Osteoblast (primary cell): ENCODE measurements at regions not wholly inside any gene's neighbourhood (a gene's known extent, or its start where the extent isn't known, plus 50 kb on each side); places are given as distances from the start of the nearest gene placed in this dataset.

ENCODE experiments used
- DNase-seq: peaks from one replicate; pipeline ENCODE4 v3.0.0; 2011; ENCODE audit warnings: low spot score, mixed read lengths; ENCODE audit not compliant: insufficient read length; ENCODE audit errors: missing footprints
- H2AFZ ChIP-seq: 2 replicates; pipeline ENCODE4 v1.6.0; 2011; ENCODE audit warnings: mild to moderate bottlenecking, low read length
- H3K27ac ChIP-seq: 2 replicates; pipeline ENCODE4 v1.5.1; 2011; ENCODE audit warnings: mild to moderate bottlenecking, low read depth, low read length, moderate library complexity
- H3K27me3 ChIP-seq: 2 replicates; pipeline ENCODE4 v1.6.0; 2012; ENCODE audit warnings: mild to moderate bottlenecking, control low read depth, inconsistent platforms, low read length, moderate library complexity; ENCODE audit not compliant: insufficient read depth
- H3K36me3 ChIP-seq: 2 replicates; pipeline ENCODE4 v1.5.1; 2011; ENCODE audit warnings: mild to moderate bottlenecking, low read length, control low read depth, moderate library complexity; ENCODE audit not compliant: insufficient read depth
- H3K4me1 ChIP-seq: 2 replicates; pipeline ENCODE4 v1.5.1; 2011; ENCODE audit warnings: mild to moderate bottlenecking, low read length, control low read depth, moderate library complexity; ENCODE audit not compliant: insufficient read depth
- H3K4me2 ChIP-seq: 2 replicates; pipeline ENCODE4 v1.6.0; 2011; ENCODE audit warnings: mild to moderate bottlenecking, low read length; ENCODE audit not compliant: insufficient read depth
- H3K4me3 ChIP-seq: fragments of 200-600 bp; sonication (generic); 3 replicates; pipeline ENCODE4 v1.5.1; 2012; ENCODE audit warnings: mild to moderate bottlenecking, low read length, inconsistent platforms; ENCODE audit not compliant: insufficient read depth
- H3K79me2 ChIP-seq: 2 replicates; pipeline ENCODE4 v1.6.0; 2012; ENCODE audit warnings: mild to moderate bottlenecking, low read length, control low read depth, inconsistent platforms; ENCODE audit not compliant: insufficient read depth
- H3K9me3 ChIP-seq: 2 replicates; pipeline ENCODE4 v1.5.1; 2011; ENCODE audit warnings: low read depth, low read length, control low read depth
- H4K20me1 ChIP-seq: 2 replicates; pipeline ENCODE4 v1.6.0; 2012; ENCODE audit warnings: mild to moderate bottlenecking, low read length, control low read depth; ENCODE audit not compliant: insufficient read depth
- TF ChIP-seq, protein P1 (sequence below): IDR thresholded peaks from 2 replicates; pipeline ENCODE4 v1.5.1; 2011; ENCODE audit warnings: mild to moderate bottlenecking, low read depth, low read length, moderate library complexity; ENCODE audit errors: extremely low read depth

- H3K9me3 ChIP-seq = no peaks in the 10 kb centered on the region
- no peak for DNase-seq
- H3K36me3 ChIP-seq = no peaks in the 10 kb centered on the region
- no peak overlapping the region for H3K4me2 ChIP-seq
- H2AFZ ChIP-seq = no peak overlapping the region
- no peak overlapping the region for H3K27ac ChIP-seq
- TF ChIP-seq, protein P1, sequence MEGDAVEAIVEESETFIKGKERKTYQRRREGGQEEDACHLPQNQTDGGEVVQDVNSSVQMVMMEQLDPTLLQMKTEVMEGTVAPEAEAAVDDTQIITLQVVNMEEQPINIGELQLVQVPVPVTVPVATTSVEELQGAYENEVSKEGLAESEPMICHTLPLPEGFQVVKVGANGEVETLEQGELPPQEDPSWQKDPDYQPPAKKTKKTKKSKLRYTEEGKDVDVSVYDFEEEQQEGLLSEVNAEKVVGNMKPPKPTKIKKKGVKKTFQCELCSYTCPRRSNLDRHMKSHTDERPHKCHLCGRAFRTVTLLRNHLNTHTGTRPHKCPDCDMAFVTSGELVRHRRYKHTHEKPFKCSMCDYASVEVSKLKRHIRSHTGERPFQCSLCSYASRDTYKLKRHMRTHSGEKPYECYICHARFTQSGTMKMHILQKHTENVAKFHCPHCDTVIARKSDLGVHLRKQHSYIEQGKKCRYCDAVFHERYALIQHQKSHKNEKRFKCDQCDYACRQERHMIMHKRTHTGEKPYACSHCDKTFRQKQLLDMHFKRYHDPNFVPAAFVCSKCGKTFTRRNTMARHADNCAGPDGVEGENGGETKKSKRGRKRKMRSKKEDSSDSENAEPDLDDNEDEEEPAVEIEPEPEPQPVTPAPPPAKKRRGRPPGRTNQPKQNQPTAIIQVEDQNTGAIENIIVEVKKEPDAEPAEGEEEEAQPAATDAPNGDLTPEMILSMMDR = no peak
- H3K4me1 ChIP-seq = no peaks in the 10 kb centered on the region
- H3K4me3 ChIP-seq = no peak overlapping the region
- no peaks in the 10 kb centered on the region for H3K79me2 ChIP-seq
- H4K20me1 ChIP-seq = no peaks in the 10 kb centered on the region
- no peaks in the 10 kb centered on the region for H3K27me3 ChIP-seq
Measured at GRCh38 chr6:156507106-156507505, 270.1 kb upstream of the ARID1B start.

GRCh38 chr6:156502969-156503504 lies 274.1 kb upstream of the ARID1B start:
- Histone ChIP-seq H3K36me3 (no peaks in the 10 kb centered on the region), H4K20me1 (no peaks in the 10 kb centered on the region), H3K4me1 (no peaks in the 10 kb centered on the region), H3K4me3 (no peak overlapping the region), H2AFZ (no peak overlapping the region), H3K27ac (no peak overlapping the region), H3K79me2 (no peaks in the 10 kb centered on the region), H3K27me3 (no peaks in the 10 kb centered on the region), H3K9me3 (no peaks in the 10 kb centered on the region), H3K4me2 (no peak overlapping the region)
- DNase-seq = no peak
- TF ChIP-seq, protein P1 = no peak

DNA sequence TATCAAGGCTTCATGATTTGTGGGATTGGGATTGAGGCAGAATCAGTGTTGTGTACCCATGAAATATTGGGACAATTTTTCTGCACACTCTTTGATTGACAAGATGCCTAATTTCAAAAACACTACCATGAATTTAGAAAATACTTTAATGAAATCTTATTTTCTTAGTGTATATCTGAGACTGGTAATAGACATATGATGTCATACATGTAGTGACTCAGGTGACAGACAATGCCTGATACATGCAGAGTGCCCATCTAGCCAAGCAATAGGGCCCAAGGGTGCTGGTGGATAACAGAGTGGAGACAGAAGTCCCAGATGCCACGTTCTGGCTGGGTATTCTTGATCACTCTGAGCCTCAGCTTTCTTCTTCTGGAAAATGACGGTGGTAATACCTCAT lies 279.6 kb upstream of the ARID1B start:
- Histone ChIP-seq H3K79me2 (no peaks in the 10 kb centered on the region), H3K4me1 (no peaks in the 10 kb centered on the region), H3K27ac (no peak overlapping the region), H3K9me3 (no peaks in the 10 kb centered on the region), H3K4me2 (no peak overlapping the region), H2AFZ (no peak overlapping the region), H3K36me3 (no peaks in the 10 kb centered on the region), H3K27me3 (no peaks in the 10 kb centered on the region), H4K20me1 (no peaks in the 10 kb centered on the region), H3K4me3 (no peak overlapping the region)
- TF ChIP-seq, protein P1 = no peak
- no peak for DNase-seq

DNA sequence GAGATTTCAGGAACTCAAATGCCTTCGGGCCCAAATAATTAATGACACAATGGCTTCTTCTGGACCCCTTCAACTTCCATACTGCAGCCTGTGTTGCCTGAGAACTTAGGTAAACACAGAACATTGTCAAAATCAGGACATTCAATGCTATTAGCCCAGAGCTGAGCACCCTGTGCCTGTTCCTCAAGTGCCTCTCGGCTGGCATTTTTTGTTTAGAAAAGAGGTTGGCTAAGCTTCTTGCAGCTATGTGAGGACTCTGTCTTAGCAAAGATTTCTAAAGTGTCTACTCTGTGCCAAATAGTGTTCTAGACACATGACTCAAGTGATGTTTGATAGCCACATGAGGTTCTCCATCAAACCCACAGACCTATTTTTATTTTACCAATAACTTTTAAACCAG lies 289.3 kb upstream of the ARID1B start:
- Histone ChIP-seq H3K9me3 (no peaks in the 10 kb centered on the region), H3K4me2 (no peak overlapping the region), H3K36me3 (no peaks in the 10 kb centered on the region), H3K27ac (no peak overlapping the region), H3K4me3 (no peak overlapping the region), H2AFZ (no peak overlapping the region), H3K79me2 (no peaks in the 10 kb centered on the region), H4K20me1 (no peaks in the 10 kb centered on the region), H3K27me3 (no peaks in the 10 kb centered on the region), H3K4me1 (no peaks in the 10 kb centered on the region)
- TF ChIP-seq, protein P1 = no peak
- DNase-seq = no peak
